ENCODE measurements at regions not wholly inside any gene's neighbourhood (a gene's known extent, or its start where the extent isn't known, plus 50 kb on each side); places are given as distances from the start of the nearest gene placed in this dataset.

GRCh38 chr11:23232652-23233051 lies 372.4 kb upstream of the CCDC179 start:
- DNase-seq (ENCODE audit: low read depth in 3 of 3, low spot score in 2 of 3), result no peak

GRCh38 chr11:23233075-23233474 lies 372.8 kb upstream of the CCDC179 start:
- no peak for DNase-seq (ENCODE audit: low read depth in 3 of 3, low spot score in 2 of 3)

GRCh38 chr11:23236826-23237555 lies 376.7 kb upstream of the CCDC179 start:
- no peak for DNase-seq (ENCODE audit: low read depth in 3 of 3, low spot score in 2 of 3)

- no peak for DNase-seq (ENCODE audit: low read depth in 3 of 3, low spot score in 2 of 3)
These were observed 392.2 kb upstream of the CCDC179 start for GRCh38 chr11:23252426-23252825.

GRCh38 chr11:23257088-23257487 lies 396.8 kb upstream of the CCDC179 start:
- DNase-seq (ENCODE audit: low read depth in 3 of 3, low spot score in 2 of 3), result no peak

GRCh38 chr11:23257556-23257955 lies 397.3 kb upstream of the CCDC179 start:
- no peak for DNase-seq (ENCODE audit: low read depth in 3 of 3, low spot score in 2 of 3)

- no peak for DNase-seq (ENCODE audit: low read depth in 3 of 3, low spot score in 2 of 3)
These were observed 403.2 kb upstream of the CCDC179 start for GRCh38 chr11:23263466-23263865.

- DNase-seq (ENCODE audit: low read depth in 3 of 3, low spot score in 2 of 3), result no peak
These were observed 411.8 kb upstream of the CCDC179 start for GRCh38 chr11:23272095-23272494.

GRCh38 chr11:23278121-23278520 lies 417.8 kb upstream of the CCDC179 start:
- no peak for DNase-seq (ENCODE audit: low read depth in 3 of 3, low spot score in 2 of 3)

GRCh38 chr11:23280088-23280487 lies 419.8 kb upstream of the CCDC179 start:
- no peak for DNase-seq (ENCODE audit: low read depth in 3 of 3, low spot score in 2 of 3)

- DNase-seq (ENCODE audit: low read depth in 3 of 3, low spot score in 2 of 3), result no peak
These were observed 423.4 kb upstream of the CCDC179 start for GRCh38 chr11:23283666-23284065.

- DNase-seq (ENCODE audit: low read depth in 3 of 3, low spot score in 2 of 3), result no peak
These were observed 424.4 kb upstream of the CCDC179 start for GRCh38 chr11:23284631-23285030.

- DNase-seq (ENCODE audit: low read depth in 3 of 3, low spot score in 2 of 3), result no peak
These were observed 427.9 kb upstream of the CCDC179 start for GRCh38 chr11:23288003-23288783.

- DNase-seq (ENCODE audit: low read depth in 3 of 3, low spot score in 2 of 3), result no peak
These were observed 435.0 kb upstream of the CCDC179 start for GRCh38 chr11:23295241-23295640.

- DNase-seq (ENCODE audit: low read depth in 3 of 3, low spot score in 2 of 3), result no peak
These were observed 447.8 kb upstream of the CCDC179 start for GRCh38 chr11:23308041-23308440.

- no peak for DNase-seq (ENCODE audit: low read depth in 3 of 3, low spot score in 2 of 3)
These were observed 450.0 kb upstream of the CCDC179 start for GRCh38 chr11:23310276-23310675.

- DNase-seq (ENCODE audit: low read depth in 3 of 3, low spot score in 2 of 3), result no peak
These were observed 452.0 kb upstream of the CCDC179 start for GRCh38 chr11:23311986-23312940.

GRCh38 chr11:23313001-23313400 lies 452.7 kb upstream of the CCDC179 start:
- DNase-seq (ENCODE audit: low read depth in 3 of 3, low spot score in 2 of 3), result no peak

- DNase-seq (ENCODE audit: low read depth in 3 of 3, low spot score in 2 of 3), result no peak
These were observed 453.9 kb upstream of the CCDC179 start for GRCh38 chr11:23314162-23314561.

- no peak for DNase-seq (ENCODE audit: low read depth in 3 of 3, low spot score in 2 of 3)
These were observed 455.0 kb upstream of the CCDC179 start for GRCh38 chr11:23315286-23315685.

GRCh38 chr11:23317816-23318215 lies 457.5 kb upstream of the CCDC179 start:
- no peak for DNase-seq (ENCODE audit: low read depth in 3 of 3, low spot score in 2 of 3)

All from right renal cortex interstitium (tissue), 3 donors.